NOMO-1 treated with dmso at 0.1 percent for 144 hours (cell line): ENCODE measurements at regions not wholly inside any gene's neighbourhood (a gene's known extent, or its start where the extent isn't known, plus 50 kb on each side); places are given as distances from the start of the nearest gene placed in this dataset.

Source experiments
- DNase-seq: peaks from one replicate; lab custom pipeline; 2025; ENCODE audit not compliant: unreplicated experiment; lab: John Stamatoyannopoulos, UW

GRCh38 chr5:18023986-18024385 lies 389.7 kb downstream of the TAF11L14 start:
- no peak for DNase-seq

GRCh38 chr5:18024542-18024941 lies 390.3 kb downstream of the TAF11L14 start:
- DNase-seq = no peak

- no peak for DNase-seq
Observed at GRCh38 chr5:18027241-18027867, 393.1 kb downstream of the TAF11L14 start.

- DNase-seq = no peak
Observed at GRCh38 chr5:18028036-18028435, 393.8 kb downstream of the TAF11L14 start.

- DNase-seq = peak; percentile 64
Observed at GRCh38 chr5:18032744-18033143, 398.5 kb downstream of the TAF11L14 start.

- DNase-seq = no peak
Observed at GRCh38 chr5:18036531-18036930, 402.3 kb downstream of the TAF11L14 start.

- DNase-seq = no peak
Observed at GRCh38 chr5:18037718-18038117, 403.5 kb downstream of the TAF11L14 start.

- no peak for DNase-seq
Observed at GRCh38 chr5:18043344-18043743, 409.1 kb downstream of the TAF11L14 start.

- no peak for DNase-seq
Observed at GRCh38 chr5:18048449-18048848, 414.2 kb downstream of the TAF11L14 start.

- DNase-seq = no peak
Observed at GRCh38 chr5:18050345-18050744, 416.1 kb downstream of the TAF11L14 start.

GRCh38 chr5:18050776-18051175 lies 416.5 kb downstream of the TAF11L14 start:
- no peak for DNase-seq

- DNase-seq = no peak
Observed at GRCh38 chr5:18051953-18052352, 417.7 kb downstream of the TAF11L14 start.

GRCh38 chr5:18052569-18052968 lies 418.3 kb downstream of the TAF11L14 start:
- no peak for DNase-seq

- DNase-seq = no peak
Observed at GRCh38 chr5:18057725-18058124, 423.5 kb downstream of the TAF11L14 start.

- DNase-seq = no peak
Observed at GRCh38 chr5:18067615-18068014, 433.4 kb downstream of the TAF11L14 start.

- no peak for DNase-seq
Observed at GRCh38 chr5:18068826-18069225, 434.6 kb downstream of the TAF11L14 start.

- DNase-seq = no peak
Observed at GRCh38 chr5:18069790-18070189, 435.5 kb downstream of the TAF11L14 start.

- DNase-seq = no peak
Observed at GRCh38 chr5:18072600-18072999, 438.3 kb downstream of the TAF11L14 start.

GRCh38 chr5:18074961-18075360 lies 440.7 kb downstream of the TAF11L14 start:
- no peak for DNase-seq

GRCh38 chr5:18078157-18078556 lies 443.9 kb downstream of the TAF11L14 start:
- no peak for DNase-seq

- no peak for DNase-seq
Observed at GRCh38 chr5:18079831-18080230, 445.6 kb downstream of the TAF11L14 start.

- no peak for DNase-seq
Observed at GRCh38 chr5:18088020-18088579, 453.8 kb downstream of the TAF11L14 start.

- DNase-seq = no peak
Observed at GRCh38 chr5:18090177-18090576, 455.9 kb downstream of the TAF11L14 start.
